GM12874 (cell line): ENCODE measurements at regions not wholly inside any gene's neighbourhood (a gene's known extent, or its start where the extent isn't known, plus 50 kb on each side); places are given as distances from the start of the nearest gene placed in this dataset.

Experiments used
- CTCF ChIP-seq: IDR thresholded peaks from 2 replicates; pipeline ENCODE4 v1.5.1; 2011; ENCODE audit warnings: low read depth, mild to moderate bottlenecking, control low read depth, low read length, moderate library complexity; ENCODE audit not compliant: insufficient read depth

GRCh38 chr10:44154956-44155355 lies 229.9 kb downstream of the CXCL12 start:
- TF ChIP-seq CTCF, result no peak

- no peak for TF ChIP-seq CTCF
Observed at GRCh38 chr10:44153918-44154670, 230.8 kb downstream of the CXCL12 start.

- no peak for TF ChIP-seq CTCF
Observed at GRCh38 chr10:44143556-44143955, 241.3 kb downstream of the CXCL12 start.

GRCh38 chr10:44132361-44133289 lies 252.3 kb downstream of the CXCL12 start:
- no peak for TF ChIP-seq CTCF

- no peak for TF ChIP-seq CTCF
Observed at GRCh38 chr10:44126291-44126717, 258.6 kb downstream of the CXCL12 start.

GRCh38 chr10:44125879-44126278 lies 259.0 kb downstream of the CXCL12 start:
- TF ChIP-seq CTCF, result no peak

- no peak for TF ChIP-seq CTCF
Observed at GRCh38 chr10:44118500-44118899, 266.4 kb downstream of the CXCL12 start.
